ENCODE measurements at regions not wholly inside any gene's neighbourhood (a gene's known extent, or its start where the extent isn't known, plus 50 kb on each side); places are given as distances from the start of the nearest gene placed in this dataset.

GRCh38 chr7:152485826-152486225 lies 50.0 kb upstream of the KMT2C start:
- CTCF ChIA-PET = no interaction called here
- POLR2A ChIA-PET = no interaction called here

More at GRCh38 chr7:152485826-152486225, 50.0 kb upstream of the KMT2C start:
- TF ChIP-seq CTCF (IDR thresholded peaks at IDR 0.05; ENCODE audit: insufficient read depth, low read length, missing control alignments) = no peak
- no peak for DNase-seq (ENCODE audit: low read depth, low spot score)
- no peak overlapping the region for H3K4me3 ChIP-seq (ENCODE audit: low read depth, low read length)
